ENCODE measurements at regions not wholly inside any gene's neighbourhood (a gene's known extent, or its start where the extent isn't known, plus 50 kb on each side); places are given as distances from the start of the nearest gene placed in this dataset.

DNA sequence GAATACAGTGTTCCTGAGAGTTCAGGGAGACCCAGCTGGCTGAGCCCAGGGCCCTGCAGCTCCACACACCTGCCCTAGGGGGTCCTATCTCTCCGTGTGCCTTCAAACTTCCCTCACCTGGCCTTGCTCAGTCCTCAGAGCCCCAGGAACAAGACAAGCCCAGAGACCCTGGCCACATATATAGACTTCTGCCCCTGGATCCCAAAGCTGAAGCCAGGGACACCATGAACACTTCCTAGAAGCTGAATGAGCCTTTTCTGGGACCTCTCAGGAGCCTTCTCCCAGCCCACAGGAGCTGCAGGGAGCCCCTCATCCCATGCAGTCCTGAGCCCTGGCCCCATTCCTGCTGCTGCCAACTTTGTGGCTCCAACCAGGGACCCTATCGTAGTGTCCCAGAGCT lies 190.5 kb downstream of the DICER1 start:
- no peaks in the 10 kb centered on the region for H3K27me3 ChIP-seq (ENCODE audit: control insufficient read depth, insufficient read depth, low read length)
- ChIA-PET POLR2A (no interaction called here), CTCF (no interaction called here)
- no peak for TF ChIP-seq CTCF (IDR thresholded peaks at IDR 0.05; ENCODE audit: insufficient read depth, low read depth, low read length)
- H3K36me3 ChIP-seq (ENCODE audit: control insufficient read depth, insufficient read depth, low read length): no peaks in the 10 kb centered on the region
- DNase-seq (ENCODE audit: low read depth): no peak
- no peak overlapping the region for H3K4me3 ChIP-seq (ENCODE audit: low read depth, low read length)

DNA sequence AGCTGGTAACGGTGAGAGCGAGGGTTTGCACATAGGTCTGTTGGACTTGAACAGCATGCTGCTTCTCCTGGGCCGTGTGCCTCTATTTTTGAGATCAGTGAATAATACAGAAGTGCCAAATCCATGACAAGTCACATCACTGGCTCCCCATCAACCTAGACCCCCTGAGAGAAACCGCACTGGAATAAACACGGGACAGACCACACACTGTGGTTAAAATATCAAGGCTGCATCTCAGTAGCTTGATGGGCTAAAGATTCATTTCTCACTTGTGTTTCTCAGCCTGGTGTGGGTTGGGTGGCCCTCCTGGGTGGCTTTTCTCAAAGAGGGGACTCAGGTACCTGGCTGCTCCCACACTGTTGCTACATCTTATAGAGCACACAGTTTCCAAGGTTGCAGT lies 191.0 kb downstream of the DICER1 start:
- no peak overlapping the region for H3K4me3 ChIP-seq (ENCODE audit: low read depth, low read length)
- ChIA-PET POLR2A (no interaction called here), CTCF (no interaction called here)
- TF ChIP-seq CTCF (IDR thresholded peaks at IDR 0.05; ENCODE audit: insufficient read depth, low read depth, low read length): no peak
- no peaks in the 10 kb centered on the region for H3K36me3 ChIP-seq (ENCODE audit: control insufficient read depth, insufficient read depth, low read length)
- no peak for DNase-seq (ENCODE audit: low read depth)
- no peaks in the 10 kb centered on the region for H3K27me3 ChIP-seq (ENCODE audit: control insufficient read depth, insufficient read depth, low read length)

DNA sequence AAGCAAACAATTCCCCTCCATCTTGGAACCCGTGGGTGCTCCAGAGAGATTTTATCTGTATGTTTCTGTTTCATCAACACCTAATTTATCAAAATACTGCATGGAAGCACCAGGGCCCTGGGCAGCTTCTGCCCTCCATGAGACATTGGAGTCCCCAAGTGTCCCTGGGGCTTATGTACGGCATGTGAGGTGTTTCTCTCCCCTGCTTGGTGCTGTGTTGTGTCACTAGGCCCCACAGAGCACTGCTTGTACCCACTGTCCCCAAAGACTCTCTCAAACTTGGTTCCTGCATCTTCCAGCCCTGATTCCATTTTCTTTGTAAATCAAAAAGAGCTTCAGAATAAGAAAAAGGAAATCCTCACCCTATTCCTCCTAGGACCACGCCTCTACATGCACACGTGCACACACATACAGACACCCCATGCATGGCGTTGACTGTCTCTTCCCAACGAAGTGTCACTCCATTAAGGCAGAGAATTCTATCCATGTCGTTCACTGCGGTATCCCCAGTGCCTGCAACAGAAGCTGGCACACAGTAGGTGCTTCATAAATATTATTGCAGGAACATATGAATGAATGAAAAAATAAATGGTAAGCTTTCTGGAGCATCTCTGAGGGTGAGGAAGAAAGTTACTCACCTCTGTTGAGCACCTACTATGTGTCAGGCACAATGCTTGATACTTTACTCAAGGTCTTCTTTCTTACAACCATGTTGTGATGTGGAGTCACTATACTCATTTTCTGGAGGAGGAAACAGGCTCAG lies 191.6 kb downstream of the DICER1 start:
- Histone ChIP-seq H3K27me3 (ENCODE audit: control insufficient read depth, insufficient read depth, low read length) (no peaks in the 10 kb centered on the region), H3K4me3 (ENCODE audit: low read depth, low read length) (no peak overlapping the region), H3K36me3 (ENCODE audit: control insufficient read depth, insufficient read depth, low read length) (no peaks in the 10 kb centered on the region)
- TF ChIP-seq CTCF (IDR thresholded peaks at IDR 0.05; ENCODE audit: insufficient read depth, low read depth, low read length): no peak
- ChIA-PET CTCF (no interaction called here), POLR2A (no interaction called here)
- no peak for DNase-seq (ENCODE audit: low read depth)

DNA sequence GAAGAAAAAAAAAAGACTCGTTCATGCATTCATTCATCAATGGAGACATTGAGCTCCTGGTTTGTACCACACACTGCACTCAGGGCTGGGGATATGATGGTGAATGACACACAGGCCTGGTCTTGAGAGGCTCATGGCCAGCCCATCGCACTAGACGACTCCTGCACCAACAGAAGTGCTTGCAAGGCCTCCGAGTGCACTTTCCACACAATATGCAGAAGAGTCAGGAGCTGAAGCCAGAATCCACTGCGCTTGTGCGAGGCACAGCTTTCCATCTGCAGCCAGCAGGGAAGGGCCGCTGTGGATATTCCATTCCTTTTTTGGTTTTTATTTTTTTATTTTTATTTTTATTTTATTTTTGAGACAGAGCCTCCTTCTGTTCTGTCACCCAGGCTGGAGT lies 192.4 kb downstream of the DICER1 start:
- Histone ChIP-seq H3K27me3 (ENCODE audit: control insufficient read depth, insufficient read depth, low read length) (no peaks in the 10 kb centered on the region), H3K4me3 (ENCODE audit: low read depth, low read length) (no peak overlapping the region), H3K36me3 (ENCODE audit: control insufficient read depth, insufficient read depth, low read length) (no peaks in the 10 kb centered on the region)
- ChIA-PET CTCF (interaction anchor here (1.1 kb wide), 1 partner anchor 531 kb away, joined by 5 read pairs; no protein-coding TSS in a partner anchor), POLR2A (no interaction called here)
- TF ChIP-seq CTCF (IDR thresholded peaks at IDR 0.05; ENCODE audit: insufficient read depth, low read depth, low read length): no peak
- DNase-seq (ENCODE audit: low read depth): no peak

DNA sequence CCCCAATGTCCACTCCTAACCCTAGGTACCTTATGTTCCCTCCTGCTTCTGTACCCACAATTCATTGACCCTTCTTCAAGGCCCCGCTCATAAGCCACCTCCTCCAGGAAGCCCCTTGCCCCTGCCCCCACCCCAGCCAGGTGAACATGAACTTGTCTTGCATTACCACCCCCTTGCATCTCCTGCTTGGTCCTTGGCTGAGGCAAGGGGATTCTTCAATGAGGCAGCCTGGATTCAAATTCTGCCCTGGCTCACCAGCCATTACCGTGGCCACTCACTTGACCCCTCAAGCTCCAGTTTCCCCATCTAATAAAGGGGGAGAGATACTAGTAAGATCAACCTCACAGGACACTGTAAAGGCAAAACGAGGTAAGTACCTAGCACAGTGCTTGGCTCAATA lies 193.1 kb downstream of the DICER1 start:
- ChIA-PET CTCF (interaction anchor here (1.1 kb wide), 1 partner anchor 530 kb away, joined by 5 read pairs; no protein-coding TSS in a partner anchor), POLR2A (no interaction called here)
- DNase-seq (ENCODE audit: low read depth): no peak

More for the DNA sequence above, 193.1 kb downstream of the DICER1 start:
- no peaks in the 10 kb centered on the region for H3K27me3 ChIP-seq (ENCODE audit: control insufficient read depth, insufficient read depth, low read length)
- TF ChIP-seq CTCF (IDR thresholded peaks at IDR 0.05; ENCODE audit: insufficient read depth, low read depth, low read length): no peak
- no peak overlapping the region for H3K4me3 ChIP-seq (ENCODE audit: low read depth, low read length)
- no peaks in the 10 kb centered on the region for H3K36me3 ChIP-seq (ENCODE audit: control insufficient read depth, insufficient read depth, low read length)

Measured in BJ (cell line).